ENCODE measurements at regions not wholly inside any gene's neighbourhood (a gene's known extent, or its start where the extent isn't known, plus 50 kb on each side); places are given as distances from the start of the nearest gene placed in this dataset.

GRCh38 chr11:97764605-97765004 is 1256.1 kb upstream of the CNTN5 start:
- DNase-seq (ENCODE audit: low spot score): no peak
- TF ChIP-seq EGR1 (IDR thresholded peaks at IDR 0.05; ENCODE audit: low read depth in 2 of 2) (no peak), HNF4G (IDR thresholded peaks at IDR 0.05) (no peak), RXRA (IDR thresholded peaks at IDR 0.05) (no peak), FOXA2 (IDR thresholded peaks at IDR 0.05) (no peak), YY1 (IDR thresholded peaks at IDR 0.05) (no peak), SP1 (IDR thresholded peaks at IDR 0.05) (no peak), ATF3 (IDR thresholded peaks at IDR 0.05) (no peak), JUND (IDR thresholded peaks at IDR 0.05) (no peak), FOXA1 (IDR thresholded peaks at IDR 0.05) (no peak), NR2F2 (IDR thresholded peaks at IDR 0.05) (no peak), MAX (IDR thresholded peaks at IDR 0.05) (no peak)
- TF ChIP-seq, protein P1, sequence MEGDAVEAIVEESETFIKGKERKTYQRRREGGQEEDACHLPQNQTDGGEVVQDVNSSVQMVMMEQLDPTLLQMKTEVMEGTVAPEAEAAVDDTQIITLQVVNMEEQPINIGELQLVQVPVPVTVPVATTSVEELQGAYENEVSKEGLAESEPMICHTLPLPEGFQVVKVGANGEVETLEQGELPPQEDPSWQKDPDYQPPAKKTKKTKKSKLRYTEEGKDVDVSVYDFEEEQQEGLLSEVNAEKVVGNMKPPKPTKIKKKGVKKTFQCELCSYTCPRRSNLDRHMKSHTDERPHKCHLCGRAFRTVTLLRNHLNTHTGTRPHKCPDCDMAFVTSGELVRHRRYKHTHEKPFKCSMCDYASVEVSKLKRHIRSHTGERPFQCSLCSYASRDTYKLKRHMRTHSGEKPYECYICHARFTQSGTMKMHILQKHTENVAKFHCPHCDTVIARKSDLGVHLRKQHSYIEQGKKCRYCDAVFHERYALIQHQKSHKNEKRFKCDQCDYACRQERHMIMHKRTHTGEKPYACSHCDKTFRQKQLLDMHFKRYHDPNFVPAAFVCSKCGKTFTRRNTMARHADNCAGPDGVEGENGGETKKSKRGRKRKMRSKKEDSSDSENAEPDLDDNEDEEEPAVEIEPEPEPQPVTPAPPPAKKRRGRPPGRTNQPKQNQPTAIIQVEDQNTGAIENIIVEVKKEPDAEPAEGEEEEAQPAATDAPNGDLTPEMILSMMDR (IDR thresholded peaks at IDR 0.05; ENCODE audit: low read depth, low read length, missing input control): no peak
- TF ChIP-seq, protein P2, sequence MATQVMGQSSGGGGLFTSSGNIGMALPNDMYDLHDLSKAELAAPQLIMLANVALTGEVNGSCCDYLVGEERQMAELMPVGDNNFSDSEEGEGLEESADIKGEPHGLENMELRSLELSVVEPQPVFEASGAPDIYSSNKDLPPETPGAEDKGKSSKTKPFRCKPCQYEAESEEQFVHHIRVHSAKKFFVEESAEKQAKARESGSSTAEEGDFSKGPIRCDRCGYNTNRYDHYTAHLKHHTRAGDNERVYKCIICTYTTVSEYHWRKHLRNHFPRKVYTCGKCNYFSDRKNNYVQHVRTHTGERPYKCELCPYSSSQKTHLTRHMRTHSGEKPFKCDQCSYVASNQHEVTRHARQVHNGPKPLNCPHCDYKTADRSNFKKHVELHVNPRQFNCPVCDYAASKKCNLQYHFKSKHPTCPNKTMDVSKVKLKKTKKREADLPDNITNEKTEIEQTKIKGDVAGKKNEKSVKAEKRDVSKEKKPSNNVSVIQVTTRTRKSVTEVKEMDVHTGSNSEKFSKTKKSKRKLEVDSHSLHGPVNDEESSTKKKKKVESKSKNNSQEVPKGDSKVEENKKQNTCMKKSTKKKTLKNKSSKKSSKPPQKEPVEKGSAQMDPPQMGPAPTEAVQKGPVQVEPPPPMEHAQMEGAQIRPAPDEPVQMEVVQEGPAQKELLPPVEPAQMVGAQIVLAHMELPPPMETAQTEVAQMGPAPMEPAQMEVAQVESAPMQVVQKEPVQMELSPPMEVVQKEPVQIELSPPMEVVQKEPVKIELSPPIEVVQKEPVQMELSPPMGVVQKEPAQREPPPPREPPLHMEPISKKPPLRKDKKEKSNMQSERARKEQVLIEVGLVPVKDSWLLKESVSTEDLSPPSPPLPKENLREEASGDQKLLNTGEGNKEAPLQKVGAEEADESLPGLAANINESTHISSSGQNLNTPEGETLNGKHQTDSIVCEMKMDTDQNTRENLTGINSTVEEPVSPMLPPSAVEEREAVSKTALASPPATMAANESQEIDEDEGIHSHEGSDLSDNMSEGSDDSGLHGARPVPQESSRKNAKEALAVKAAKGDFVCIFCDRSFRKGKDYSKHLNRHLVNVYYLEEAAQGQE (IDR thresholded peaks at IDR 0.05): no peak
- Histone ChIP-seq H3K27me3 (ENCODE audit: control insufficient read depth in 4 of 4, insufficient read depth in 4 of 4, low read length in 3 of 4) (no peaks in the 10 kb centered on the region), H3K4me1 (ENCODE audit: control insufficient read depth in 4 of 4, insufficient read depth in 4 of 4, low read length in 3 of 4) (no peaks in the 10 kb centered on the region), H3K9me3 (ENCODE audit: control insufficient read depth in 4 of 4, low read length in 3 of 4) (no peaks in the 10 kb centered on the region), H3K4me3 (ENCODE audit: low read depth in 1 of 3, low read length in 3 of 3) (no peak overlapping the region), H3K36me3 (ENCODE audit: control insufficient read depth in 4 of 4, insufficient read depth in 3 of 4, low read depth in 1 of 4, low read length in 3 of 4) (no peaks in the 10 kb centered on the region), H3K9ac (ENCODE audit: low read depth in 1 of 2, low read length in 2 of 2) (no peak overlapping the region), H3K27ac (ENCODE audit: low read depth in 1 of 2, low read length in 2 of 2) (no peak overlapping the region)
- WGBS: 66% methylated on average over 2 of the region's 2 CpGs

GRCh38 chr11:97770570-97770969 is 1250.2 kb upstream of the CNTN5 start:
- Histone ChIP-seq H3K9me3 (ENCODE audit: control insufficient read depth in 4 of 4, low read length in 3 of 4) (no peaks in the 10 kb centered on the region), H3K27me3 (ENCODE audit: control insufficient read depth in 4 of 4, insufficient read depth in 4 of 4, low read length in 3 of 4) (peaks cover 0 to 3% (median 1%) of the 10 kb centered on the region in 4 donors), H3K4me1 (ENCODE audit: control insufficient read depth in 4 of 4, insufficient read depth in 4 of 4, low read length in 3 of 4) (no peaks in the 10 kb centered on the region), H3K9ac (ENCODE audit: low read depth in 1 of 2, low read length in 2 of 2) (no peak overlapping the region), H3K4me3 (ENCODE audit: low read depth in 1 of 3, low read length in 3 of 3) (no peak overlapping the region), H3K27ac (ENCODE audit: low read depth in 1 of 2, low read length in 2 of 2) (no peak overlapping the region), H3K36me3 (ENCODE audit: control insufficient read depth in 4 of 4, insufficient read depth in 3 of 4, low read depth in 1 of 4, low read length in 3 of 4) (no peaks in the 10 kb centered on the region)
- DNase-seq (ENCODE audit: low spot score): no peak
- 48% methylated on average over 1 of the region's 1 CpG for WGBS
- no peak for TF ChIP-seq YY1 (IDR thresholded peaks at IDR 0.05)
- no peak for TF ChIP-seq JUND (IDR thresholded peaks at IDR 0.05)
- TF ChIP-seq, protein P1 (IDR thresholded peaks at IDR 0.05; ENCODE audit: low read depth, low read length, missing input control): no peak
- TF ChIP-seq EGR1 (IDR thresholded peaks at IDR 0.05; ENCODE audit: low read depth in 2 of 2): no peak
- TF ChIP-seq, protein P2 (IDR thresholded peaks at IDR 0.05): no peak
- no peak for TF ChIP-seq SP1 (IDR thresholded peaks at IDR 0.05)
- TF ChIP-seq MAX (IDR thresholded peaks at IDR 0.05): no peak
- TF ChIP-seq TAF1 (conservative IDR thresholded peaks at IDR 0.05): no peak
- no peak for TF ChIP-seq RXRA (IDR thresholded peaks at IDR 0.05)
- no peak for TF ChIP-seq ATF3 (IDR thresholded peaks at IDR 0.05)
- no peak for TF ChIP-seq RAD21 (IDR thresholded peaks at IDR 0.05)
- no peak for TF ChIP-seq GABPA (IDR thresholded peaks at IDR 0.05 in 1 of 2, conservative IDR thresholded peaks at IDR 0.05 in 1 of 2)
